Keratinocyte (primary cell): ENCODE measurements at regions not wholly inside any gene's neighbourhood (a gene's known extent, or its start where the extent isn't known, plus 50 kb on each side); places are given as distances from the start of the nearest gene placed in this dataset.

Experiments used
- DNase-seq: peaks from one replicate; pipeline ENCODE4 v3.0.0-alpha.2; 2011; ENCODE audit warnings: low read depth, missing footprints, low spot score
- FAIRE-seq: peaks from 2 replicates; lab custom pipeline; 2011; peaks lifted over from hg19 to GRCh38; lab: Jason Lieb, UNC
- H2AFZ ChIP-seq: 2 replicates; pipeline ENCODE4 v1.6.0; 2012; ENCODE audit warnings: low read length, control low read depth, inconsistent platforms; ENCODE audit not compliant: control insufficient read depth
- H3K27ac ChIP-seq: 2 replicates; pipeline ENCODE4 v1.5.1; 2011; ENCODE audit warnings: low read length; ENCODE audit not compliant: control insufficient read depth, insufficient read depth
- H3K27me3 ChIP-seq: 3 replicates; pipeline ENCODE4 v1.6.0; 2011; ENCODE audit warnings: low read length; ENCODE audit not compliant: control insufficient read depth, insufficient read depth; ENCODE audit errors: extremely low read depth
- H3K36me3 ChIP-seq, 2 experiments: 2 replicates in 1 of 2; 3 replicates in 1 of 2; pipeline ENCODE4 v1.5.1; 2011; ENCODE audit warnings: low read length in 2 of 2, mild to moderate bottlenecking in 1 of 2; ENCODE audit not compliant: control insufficient read depth in 2 of 2, insufficient read depth in 2 of 2; ENCODE audit errors: extremely low read depth in 1 of 2
- H3K4me1 ChIP-seq: 3 replicates; pipeline ENCODE4 v1.5.1; 2011; ENCODE audit warnings: low read length; ENCODE audit not compliant: control insufficient read depth, insufficient read depth; ENCODE audit errors: extremely low read depth
- H3K4me2 ChIP-seq: 3 replicates; pipeline ENCODE4 v1.6.0; 2011; ENCODE audit warnings: low read depth, low read length; ENCODE audit not compliant: control insufficient read depth, insufficient read depth; ENCODE audit errors: extremely low read depth
- H3K4me3 ChIP-seq, 3 experiments: fragments of 200-600 bp in 1 of 3; sonication (generic) in 1 of 3; 2 replicates in 2 of 3; 3 replicates in 1 of 3; pipeline ENCODE4 v1.5.1; 2011 to 2016; ENCODE audit warnings: low read length in 3 of 3, mild to moderate bottlenecking in 3 of 3, control low read depth in 2 of 3, inconsistent platforms in 1 of 3, low read depth in 1 of 3, mixed read lengths in 1 of 3, mixed run types in 1 of 3, moderate library complexity in 1 of 3; ENCODE audit not compliant: control insufficient read depth in 2 of 3, insufficient read depth in 2 of 3; ENCODE audit errors: extremely low read depth in 1 of 3
- H3K79me2 ChIP-seq: 2 replicates; pipeline ENCODE4 v1.6.0; 2012; ENCODE audit warnings: low read length; ENCODE audit not compliant: control insufficient read depth, insufficient read depth
- H3K9ac ChIP-seq: 3 replicates; pipeline ENCODE4 v1.6.0; 2011; ENCODE audit warnings: low read length; ENCODE audit not compliant: control insufficient read depth, insufficient read depth; ENCODE audit errors: extremely low read depth
- H3K9me1 ChIP-seq: 3 replicates; pipeline ENCODE4 v1.6.0; 2011; ENCODE audit warnings: low read length; ENCODE audit not compliant: control insufficient read depth, insufficient read depth; ENCODE audit errors: extremely low read depth
- H3K9me3 ChIP-seq: 2 replicates; pipeline ENCODE4 v1.5.1; 2012; ENCODE audit warnings: low read depth, low read length; ENCODE audit not compliant: control insufficient read depth
- H4K20me1 ChIP-seq: 3 replicates; pipeline ENCODE4 v1.6.0; 2011; ENCODE audit warnings: low read length; ENCODE audit not compliant: control insufficient read depth, insufficient read depth; ENCODE audit errors: extremely low read depth
- EZH2 ChIP-seq: IDR thresholded peaks from one replicate; pipeline ENCODE4 v1.6.1; 2012; ENCODE audit warnings: inconsistent platforms, mild to moderate bottlenecking, low read length, moderate library complexity
- dilution Hi-C: fragments of 300-500 bp; cut with MboI; formaldehyde crosslinking; loops from one replicate; pipeline ENCODE4 v1.7.0; 2020; ENCODE audit warnings: low sequenced_read_pairs; ENCODE audit not compliant: extremely low pct_ligation_motif_present
- TF ChIP-seq, protein P1 (sequence below), 3 experiments: IDR thresholded peaks in 1 of 3; conservative IDR thresholded peaks in 1 of 3; optimal IDR thresholded peaks in 1 of 3; 2 replicates in 2 of 3; 3 replicates in 1 of 3; pipeline versions ENCODE3 to v1.5.1; 2011; ENCODE audit warnings: low read length in 3 of 3, mild to moderate bottlenecking in 3 of 3, moderate library complexity in 2 of 3, control low read depth in 1 of 3, inconsistent platforms in 1 of 3; ENCODE audit not compliant: insufficient read depth in 2 of 3; ENCODE audit errors: extremely low read depth in 1 of 3

DNA sequence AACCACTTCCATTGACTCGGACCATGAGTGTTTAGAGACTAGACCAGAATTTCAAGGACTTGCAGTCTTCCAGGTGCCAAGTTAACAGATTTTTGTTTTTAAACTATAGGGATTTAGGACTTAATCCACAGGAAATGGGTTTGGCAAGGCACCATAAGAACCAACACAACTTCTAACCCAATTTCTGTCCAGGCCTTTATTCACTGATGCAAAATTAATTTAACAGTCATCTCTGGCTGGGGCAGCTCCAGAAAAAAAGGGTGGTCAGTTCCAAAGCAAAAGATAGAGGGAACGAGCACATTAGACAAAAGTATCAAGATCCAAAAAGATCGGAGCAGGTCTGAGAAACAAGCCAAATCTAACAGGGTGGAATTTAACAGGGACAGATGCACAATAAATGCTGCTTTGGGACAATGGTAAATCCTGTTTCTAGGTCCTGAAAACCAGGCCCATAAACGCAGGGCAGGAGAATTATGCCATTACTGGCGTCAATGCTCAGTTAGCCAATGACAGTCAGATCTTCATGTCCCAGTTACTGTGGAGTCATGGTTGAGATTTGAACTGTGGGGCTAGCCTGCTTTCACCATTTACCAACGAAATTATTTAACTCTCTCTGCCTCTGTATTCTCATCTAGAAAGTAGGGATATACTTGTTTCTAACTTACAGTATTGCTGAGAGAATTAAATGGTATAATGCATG lies 590.8 kb upstream of the BRINP1 start:
- TF ChIP-seq, protein P1, sequence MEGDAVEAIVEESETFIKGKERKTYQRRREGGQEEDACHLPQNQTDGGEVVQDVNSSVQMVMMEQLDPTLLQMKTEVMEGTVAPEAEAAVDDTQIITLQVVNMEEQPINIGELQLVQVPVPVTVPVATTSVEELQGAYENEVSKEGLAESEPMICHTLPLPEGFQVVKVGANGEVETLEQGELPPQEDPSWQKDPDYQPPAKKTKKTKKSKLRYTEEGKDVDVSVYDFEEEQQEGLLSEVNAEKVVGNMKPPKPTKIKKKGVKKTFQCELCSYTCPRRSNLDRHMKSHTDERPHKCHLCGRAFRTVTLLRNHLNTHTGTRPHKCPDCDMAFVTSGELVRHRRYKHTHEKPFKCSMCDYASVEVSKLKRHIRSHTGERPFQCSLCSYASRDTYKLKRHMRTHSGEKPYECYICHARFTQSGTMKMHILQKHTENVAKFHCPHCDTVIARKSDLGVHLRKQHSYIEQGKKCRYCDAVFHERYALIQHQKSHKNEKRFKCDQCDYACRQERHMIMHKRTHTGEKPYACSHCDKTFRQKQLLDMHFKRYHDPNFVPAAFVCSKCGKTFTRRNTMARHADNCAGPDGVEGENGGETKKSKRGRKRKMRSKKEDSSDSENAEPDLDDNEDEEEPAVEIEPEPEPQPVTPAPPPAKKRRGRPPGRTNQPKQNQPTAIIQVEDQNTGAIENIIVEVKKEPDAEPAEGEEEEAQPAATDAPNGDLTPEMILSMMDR (optimal IDR thresholded peaks at IDR 0.05 in 1 of 3, IDR thresholded peaks at IDR 0.05 in 1 of 3, conservative IDR thresholded peaks at IDR 0.05 in 1 of 3; ENCODE audit: extremely low read depth in 1 of 3, insufficient read depth in 2 of 3, low read length in 3 of 3) = no peak
- TF ChIP-seq EZH2 = no peak
- Histone ChIP-seq H3K4me2 (no peak overlapping the region), H3K36me3 (no peaks in the 10 kb centered on the region), H3K9ac (no peak overlapping the region), H3K4me1 (peaks cover 14% of the 10 kb centered on the region), H4K20me1 (no peaks in the 10 kb centered on the region), H3K9me3 (no peaks in the 10 kb centered on the region), H3K27ac (no peak overlapping the region), H3K9me1 (no peaks in the 10 kb centered on the region), H3K27me3 (no peaks in the 10 kb centered on the region), H2AFZ (no peak overlapping the region), H3K79me2 (no peaks in the 10 kb centered on the region), H3K4me3 (no peak overlapping the region)
- dilution Hi-C loops = no loop called here
- DNase-seq (no peak), FAIRE-seq (no peak)

- dilution Hi-C loops = no loop called here
- Histone ChIP-seq H3K4me1 (no peaks in the 10 kb centered on the region), H3K36me3 (no peaks in the 10 kb centered on the region), H3K79me2 (no peaks in the 10 kb centered on the region), H3K4me3 (no peak overlapping the region), H3K27ac (no peak overlapping the region), H3K4me2 (no peak overlapping the region), H2AFZ (no peak overlapping the region), H4K20me1 (no peaks in the 10 kb centered on the region), H3K9me1 (no peaks in the 10 kb centered on the region), H3K9me3 (no peaks in the 10 kb centered on the region), H3K9ac (no peak overlapping the region), H3K27me3 (no peaks in the 10 kb centered on the region)
- FAIRE-seq (no peak), DNase-seq (no peak)
- TF ChIP-seq, protein P1 (optimal IDR thresholded peaks at IDR 0.05 in 1 of 3, IDR thresholded peaks at IDR 0.05 in 1 of 3, conservative IDR thresholded peaks at IDR 0.05 in 1 of 3; ENCODE audit: extremely low read depth in 1 of 3, insufficient read depth in 2 of 3, low read length in 3 of 3) = no peak
- TF ChIP-seq EZH2 = no peak
These were observed 586.9 kb upstream of the BRINP1 start for GRCh38 chr9:119956111-119956510.
